HCT116 (cell line): ENCODE measurements at regions not wholly inside any gene's neighbourhood (a gene's known extent, or its start where the extent isn't known, plus 50 kb on each side); places are given as distances from the start of the nearest gene placed in this dataset.

ENCODE experiments used
- ELF1 ChIP-seq: IDR thresholded peaks from 2 replicates; pipeline ENCODE4 v1.6.1; 2012; ENCODE audit warnings: low read depth, borderline replicate concordance
- EZH2 ChIP-seq: fragments of 200-600 bp; sonication (generic); IDR thresholded peaks from 2 replicates; pipeline ENCODE4 v1.6.1; 2017; ENCODE audit warnings: antibody characterized with exemption, mixed run types
- FOSL1 ChIP-seq: IDR thresholded peaks from 2 replicates; pipeline ENCODE4 v1.6.1; 2012; ENCODE audit warnings: low read depth
- JUND ChIP-seq: IDR thresholded peaks from 2 replicates; pipeline ENCODE4 v1.6.1; 2012
- POLR2A ChIP-seq: IDR thresholded peaks from 2 replicates; pipeline ENCODE4 v1.7.0; 2011; ENCODE audit warnings: borderline replicate concordance; ENCODE audit not compliant: insufficient read depth, insufficient read length; ENCODE audit errors: extremely low read depth
- RAD21 ChIP-seq: IDR thresholded peaks from 2 replicates; pipeline ENCODE4 v1.6.1; 2012; ENCODE audit warnings: low read depth, mild to moderate bottlenecking
- SRF ChIP-seq: IDR thresholded peaks from 2 replicates; pipeline ENCODE4 v1.6.1; 2012; ENCODE audit warnings: low read depth
- TCF7L2 ChIP-seq: IDR thresholded peaks from 2 replicates; pipeline ENCODE4 v1.7.0; 2011; ENCODE audit warnings: borderline replicate concordance, inconsistent platforms; ENCODE audit not compliant: insufficient read depth, insufficient read length; ENCODE audit errors: extremely low read depth
- ZNF274 ChIP-seq: fragments of 200-500 bp; sonication (Bioruptor generic); IDR thresholded peaks from 2 replicates; pipeline ENCODE4 v1.6.1; 2014; ENCODE audit warnings: mild to moderate bottlenecking, low read depth, low read length, inconsistent platforms
- TF ChIP-seq, protein P1 (sequence below): IDR thresholded peaks from 2 replicates; pipeline ENCODE4 v1.6.1; 2012
- TF ChIP-seq, protein P2 (sequence below), 3 experiments: fragments of 200-600 bp in 1 of 3; sonication (generic) in 1 of 3; IDR thresholded peaks in 2 of 3; conservative IDR thresholded peaks in 1 of 3; 2 replicates each; pipeline ENCODE4 v1.5.1; 2012 to 2017; ENCODE audit warnings: low read depth in 2 of 3, low read length in 2 of 3, antibody characterized with exemption in 1 of 3, borderline replicate concordance in 1 of 3, control low read depth in 1 of 3, mild to moderate bottlenecking in 1 of 3, mixed read lengths in 1 of 3, mixed run types in 1 of 3, moderate library complexity in 1 of 3; ENCODE audit not compliant: insufficient read depth in 1 of 3
- TF ChIP-seq, protein P3 (sequence below): IDR thresholded peaks from 2 replicates; pipeline ENCODE4 v1.6.1; 2011; ENCODE audit warnings: mild to moderate bottlenecking, low read length, moderate library complexity; ENCODE audit not compliant: insufficient replicate concordance; ENCODE audit errors: extremely low read depth
- TF ChIP-seq, protein P4 (sequence below): IDR thresholded peaks from 2 replicates; pipeline ENCODE4 v1.6.1; 2012; ENCODE audit warnings: low read depth
- TF ChIP-seq, protein P5 (sequence below): IDR thresholded peaks from 2 replicates; pipeline ENCODE4 v1.6.1; 2012

DNA sequence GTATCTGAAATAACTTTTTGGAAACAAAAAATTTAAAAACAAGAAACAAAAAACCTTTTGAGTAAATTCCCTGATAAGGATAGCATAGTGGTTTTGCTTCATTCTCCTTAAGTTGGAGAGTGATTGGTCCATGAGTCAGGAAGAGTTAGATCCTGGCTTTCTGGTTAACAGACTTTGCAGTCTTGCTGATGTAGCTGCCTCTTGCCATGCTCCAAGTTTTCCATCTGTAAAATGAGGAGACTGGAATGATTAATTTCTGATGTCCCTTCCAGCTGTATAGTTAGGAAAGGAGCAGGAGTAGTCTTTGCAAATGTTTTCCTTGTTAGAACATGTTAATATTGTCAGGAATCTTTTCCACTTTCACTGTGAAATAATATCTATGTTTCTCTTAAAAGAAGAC is 266.6 kb downstream of the DNAJB9 start:
- TF ChIP-seq, protein P1, sequence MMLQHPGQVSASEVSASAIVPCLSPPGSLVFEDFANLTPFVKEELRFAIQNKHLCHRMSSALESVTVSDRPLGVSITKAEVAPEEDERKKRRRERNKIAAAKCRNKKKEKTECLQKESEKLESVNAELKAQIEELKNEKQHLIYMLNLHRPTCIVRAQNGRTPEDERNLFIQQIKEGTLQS, result no peak
- TF ChIP-seq, protein P2, sequence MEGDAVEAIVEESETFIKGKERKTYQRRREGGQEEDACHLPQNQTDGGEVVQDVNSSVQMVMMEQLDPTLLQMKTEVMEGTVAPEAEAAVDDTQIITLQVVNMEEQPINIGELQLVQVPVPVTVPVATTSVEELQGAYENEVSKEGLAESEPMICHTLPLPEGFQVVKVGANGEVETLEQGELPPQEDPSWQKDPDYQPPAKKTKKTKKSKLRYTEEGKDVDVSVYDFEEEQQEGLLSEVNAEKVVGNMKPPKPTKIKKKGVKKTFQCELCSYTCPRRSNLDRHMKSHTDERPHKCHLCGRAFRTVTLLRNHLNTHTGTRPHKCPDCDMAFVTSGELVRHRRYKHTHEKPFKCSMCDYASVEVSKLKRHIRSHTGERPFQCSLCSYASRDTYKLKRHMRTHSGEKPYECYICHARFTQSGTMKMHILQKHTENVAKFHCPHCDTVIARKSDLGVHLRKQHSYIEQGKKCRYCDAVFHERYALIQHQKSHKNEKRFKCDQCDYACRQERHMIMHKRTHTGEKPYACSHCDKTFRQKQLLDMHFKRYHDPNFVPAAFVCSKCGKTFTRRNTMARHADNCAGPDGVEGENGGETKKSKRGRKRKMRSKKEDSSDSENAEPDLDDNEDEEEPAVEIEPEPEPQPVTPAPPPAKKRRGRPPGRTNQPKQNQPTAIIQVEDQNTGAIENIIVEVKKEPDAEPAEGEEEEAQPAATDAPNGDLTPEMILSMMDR (IDR thresholded peaks at IDR 0.05 in 2 of 3, conservative IDR thresholded peaks at IDR 0.05 in 1 of 3; ENCODE audit: borderline replicate concordance in 1 of 3, insufficient read depth in 1 of 3, low read depth in 2 of 3, low read length in 2 of 3), result no peak
- TF ChIP-seq, protein P3, sequence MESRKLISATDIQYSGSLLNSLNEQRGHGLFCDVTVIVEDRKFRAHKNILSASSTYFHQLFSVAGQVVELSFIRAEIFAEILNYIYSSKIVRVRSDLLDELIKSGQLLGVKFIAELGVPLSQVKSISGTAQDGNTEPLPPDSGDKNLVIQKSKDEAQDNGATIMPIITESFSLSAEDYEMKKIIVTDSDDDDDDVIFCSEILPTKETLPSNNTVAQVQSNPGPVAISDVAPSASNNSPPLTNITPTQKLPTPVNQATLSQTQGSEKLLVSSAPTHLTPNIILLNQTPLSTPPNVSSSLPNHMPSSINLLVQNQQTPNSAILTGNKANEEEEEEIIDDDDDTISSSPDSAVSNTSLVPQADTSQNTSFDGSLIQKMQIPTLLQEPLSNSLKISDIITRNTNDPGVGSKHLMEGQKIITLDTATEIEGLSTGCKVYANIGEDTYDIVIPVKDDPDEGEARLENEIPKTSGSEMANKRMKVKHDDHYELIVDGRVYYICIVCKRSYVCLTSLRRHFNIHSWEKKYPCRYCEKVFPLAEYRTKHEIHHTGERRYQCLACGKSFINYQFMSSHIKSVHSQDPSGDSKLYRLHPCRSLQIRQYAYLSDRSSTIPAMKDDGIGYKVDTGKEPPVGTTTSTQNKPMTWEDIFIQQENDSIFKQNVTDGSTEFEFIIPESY, result no peak
- TF ChIP-seq ELF1, result no peak
- TF ChIP-seq, protein P4, sequence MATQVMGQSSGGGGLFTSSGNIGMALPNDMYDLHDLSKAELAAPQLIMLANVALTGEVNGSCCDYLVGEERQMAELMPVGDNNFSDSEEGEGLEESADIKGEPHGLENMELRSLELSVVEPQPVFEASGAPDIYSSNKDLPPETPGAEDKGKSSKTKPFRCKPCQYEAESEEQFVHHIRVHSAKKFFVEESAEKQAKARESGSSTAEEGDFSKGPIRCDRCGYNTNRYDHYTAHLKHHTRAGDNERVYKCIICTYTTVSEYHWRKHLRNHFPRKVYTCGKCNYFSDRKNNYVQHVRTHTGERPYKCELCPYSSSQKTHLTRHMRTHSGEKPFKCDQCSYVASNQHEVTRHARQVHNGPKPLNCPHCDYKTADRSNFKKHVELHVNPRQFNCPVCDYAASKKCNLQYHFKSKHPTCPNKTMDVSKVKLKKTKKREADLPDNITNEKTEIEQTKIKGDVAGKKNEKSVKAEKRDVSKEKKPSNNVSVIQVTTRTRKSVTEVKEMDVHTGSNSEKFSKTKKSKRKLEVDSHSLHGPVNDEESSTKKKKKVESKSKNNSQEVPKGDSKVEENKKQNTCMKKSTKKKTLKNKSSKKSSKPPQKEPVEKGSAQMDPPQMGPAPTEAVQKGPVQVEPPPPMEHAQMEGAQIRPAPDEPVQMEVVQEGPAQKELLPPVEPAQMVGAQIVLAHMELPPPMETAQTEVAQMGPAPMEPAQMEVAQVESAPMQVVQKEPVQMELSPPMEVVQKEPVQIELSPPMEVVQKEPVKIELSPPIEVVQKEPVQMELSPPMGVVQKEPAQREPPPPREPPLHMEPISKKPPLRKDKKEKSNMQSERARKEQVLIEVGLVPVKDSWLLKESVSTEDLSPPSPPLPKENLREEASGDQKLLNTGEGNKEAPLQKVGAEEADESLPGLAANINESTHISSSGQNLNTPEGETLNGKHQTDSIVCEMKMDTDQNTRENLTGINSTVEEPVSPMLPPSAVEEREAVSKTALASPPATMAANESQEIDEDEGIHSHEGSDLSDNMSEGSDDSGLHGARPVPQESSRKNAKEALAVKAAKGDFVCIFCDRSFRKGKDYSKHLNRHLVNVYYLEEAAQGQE, result no peak
- TF ChIP-seq RAD21, result no peak
- no peak for TF ChIP-seq SRF
- TF ChIP-seq POLR2A, result no peak
- TF ChIP-seq, protein P5, sequence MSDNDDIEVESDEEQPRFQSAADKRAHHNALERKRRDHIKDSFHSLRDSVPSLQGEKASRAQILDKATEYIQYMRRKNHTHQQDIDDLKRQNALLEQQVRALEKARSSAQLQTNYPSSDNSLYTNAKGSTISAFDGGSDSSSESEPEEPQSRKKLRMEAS, result no peak
- no peak for TF ChIP-seq ZNF274
- TF ChIP-seq TCF7L2, result no peak
- no peak for TF ChIP-seq FOSL1
- no peak for TF ChIP-seq EZH2
- TF ChIP-seq JUND, result no peak
